ENCODE measurements at regions not wholly inside any gene's neighbourhood (a gene's known extent, or its start where the extent isn't known, plus 50 kb on each side); places are given as distances from the start of the nearest gene placed in this dataset.
"Not testable (repeated sequence)": the region's sequence is repeated elsewhere in the genome, so short reads cannot be mapped to it uniquely, and the experiment has no call there.

DNA sequence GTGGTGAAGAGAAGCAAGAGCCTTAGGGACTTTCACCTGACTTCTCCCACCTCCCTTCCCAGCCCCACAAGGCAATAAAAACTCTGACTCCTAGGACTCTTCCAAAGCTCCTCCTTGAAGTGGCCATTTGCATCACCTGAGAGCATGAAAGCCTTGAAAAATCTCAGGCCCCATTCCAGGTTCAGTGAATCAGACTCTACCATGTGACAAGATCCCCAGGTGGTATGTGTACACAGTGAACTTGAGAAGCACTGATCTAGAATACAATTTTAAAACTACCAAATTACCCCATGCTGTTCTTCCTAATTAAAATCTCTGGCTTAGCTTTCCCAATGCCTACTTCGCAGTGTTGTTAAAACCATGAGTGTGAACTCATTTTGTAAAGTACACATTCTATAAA lies 195.1 kb upstream of the SAMSN1 start:
- ATAC-seq (replicated peaks in 1 of 4): no peak

DNA sequence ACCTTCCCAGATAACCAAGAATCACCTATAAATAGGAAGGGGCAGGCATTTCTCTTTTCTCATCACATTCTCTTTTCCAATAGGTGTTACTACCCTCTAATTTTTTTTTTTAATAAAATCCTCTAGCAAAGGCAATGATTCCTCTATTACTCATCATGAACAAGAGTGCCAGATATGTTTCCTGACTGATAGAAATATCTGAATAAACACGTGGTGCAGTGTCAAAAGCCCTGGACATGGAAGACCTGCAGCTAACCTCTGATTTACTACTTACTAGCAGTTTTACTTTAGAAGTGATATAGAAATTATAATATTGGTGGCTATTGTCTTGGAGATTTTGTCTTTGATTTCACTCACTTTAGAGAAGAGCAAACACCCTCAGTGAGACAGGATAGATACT lies 194.6 kb upstream of the SAMSN1 start:
- H3K36me3 ChIP-seq (ENCODE audit: control insufficient read depth in 2 of 2, extremely low read depth in 1 of 2, insufficient read depth in 1 of 2, low read length in 1 of 2): no peaks in the 10 kb centered on the region
- DNase-seq (no peak), ATAC-seq (replicated peaks in 1 of 4) (no peak)
- Mint-ChIP-seq H3K27ac (no peak overlapping the region), H3K4me1 (peaks cover 14 to 20% (median 17%) of the 10 kb centered on the region in 3 donors), H3K9me3 (peaks cover 0 to 8% (median 4%) of the 10 kb centered on the region in 3 donors), H3K36me3 (no peaks in the 10 kb centered on the region), H3K4me3 (no peak overlapping the region), H3K27me3 (no peaks in the 10 kb centered on the region)
- no peak overlapping the region for H3K4me3 ChIP-seq (ENCODE audit: control insufficient read depth in 1 of 2, extremely low read depth in 1 of 2, low read length in 1 of 2)
- WGBS (ENCODE audit: insufficient coverage): no CpG with 5 or more reads among the region's 1 CpG
- POLR2A ChIA-PET: no interaction called here
- H3K4me1 ChIP-seq (ENCODE audit: control insufficient read depth in 1 of 2, extremely low read depth in 1 of 2, insufficient read depth in 2 of 2, low read length in 2 of 2): peaks cover 0 to 2% of the 10 kb centered on the region in 2 experiments
- H3K27ac ChIP-seq (ENCODE audit: low read length): no peak overlapping the region
- H3K9me3 ChIP-seq: no peaks in the 10 kb centered on the region
- CTCF ChIA-PET: no interaction called here
- no peaks in the 10 kb centered on the region for H3K27me3 ChIP-seq (replicated peaks in 1 of 2; ENCODE audit: control insufficient read depth in 2 of 2, extremely low read depth in 1 of 2, insufficient read depth in 2 of 2, low read length in 1 of 2)

More for the DNA sequence above, 195.1 kb upstream of the SAMSN1 start:
- H3K27me3 ChIP-seq (replicated peaks in 1 of 2; ENCODE audit: control insufficient read depth in 2 of 2, extremely low read depth in 1 of 2, insufficient read depth in 2 of 2, low read length in 1 of 2): no peaks in the 10 kb centered on the region
- no peak overlapping the region for H3K27ac ChIP-seq (ENCODE audit: low read length)
- ChIA-PET CTCF (no interaction called here), POLR2A (no interaction called here)
- Mint-ChIP-seq H3K4me1 (peaks cover 12 to 17% (median 13%) of the 10 kb centered on the region in 3 donors), H3K27me3 (no peaks in the 10 kb centered on the region), H3K36me3 (no peaks in the 10 kb centered on the region), H3K27ac (no peak overlapping the region), H3K9me3 (peaks cover 0 to 8% (median 4%) of the 10 kb centered on the region in 3 donors), H3K4me3 (no peak overlapping the region)
- H3K4me1 ChIP-seq (ENCODE audit: control insufficient read depth in 1 of 2, extremely low read depth in 1 of 2, insufficient read depth in 2 of 2, low read length in 2 of 2): peaks cover 0 to 2% of the 10 kb centered on the region in 2 experiments
- no peaks in the 10 kb centered on the region for H3K36me3 ChIP-seq (ENCODE audit: control insufficient read depth in 2 of 2, extremely low read depth in 1 of 2, insufficient read depth in 1 of 2, low read length in 1 of 2)
- no peaks in the 10 kb centered on the region for H3K9me3 ChIP-seq
- no CpG with 5 or more reads among the region's 1 CpG for WGBS (ENCODE audit: insufficient coverage)
- DNase-seq: no peak
- no peak overlapping the region for H3K4me3 ChIP-seq (ENCODE audit: control insufficient read depth in 1 of 2, extremely low read depth in 1 of 2, low read length in 1 of 2)

DNA sequence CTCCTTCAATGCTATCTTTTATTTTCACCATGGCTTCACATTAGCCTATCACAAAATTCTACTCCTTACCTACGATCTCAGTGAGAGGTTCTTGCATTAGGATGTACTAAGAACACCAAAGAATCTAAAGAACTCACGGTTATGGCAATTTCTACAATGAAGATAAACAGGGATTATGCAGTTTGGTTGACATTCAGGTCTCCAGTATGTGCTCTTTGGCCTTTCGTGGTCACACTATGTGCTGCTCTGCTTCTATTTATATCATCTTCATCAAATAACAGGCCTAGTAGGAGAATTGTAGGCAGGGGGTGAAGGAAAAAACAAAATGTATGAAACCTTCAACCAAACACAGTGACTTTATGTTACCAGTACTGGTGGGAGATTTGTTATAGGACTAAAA lies 194.0 kb upstream of the SAMSN1 start:
- ATAC-seq (replicated peaks in 1 of 4) (no peak), DNase-seq (no peak)
- ChIA-PET CTCF (interaction anchor here in 1 of 2 donors (0.6 kb wide), 1 partner anchor 908 kb away, joined by 3 read pairs; no protein-coding TSS in a partner anchor), POLR2A (no interaction called here)
- Histone ChIP-seq H3K4me1 (ENCODE audit: control insufficient read depth in 1 of 2, extremely low read depth in 1 of 2, insufficient read depth in 2 of 2, low read length in 2 of 2) (peaks cover 0 to 2% of the 10 kb centered on the region in 2 experiments), H3K27me3 (replicated peaks in 1 of 2; ENCODE audit: control insufficient read depth in 2 of 2, extremely low read depth in 1 of 2, insufficient read depth in 2 of 2, low read length in 1 of 2) (no peaks in the 10 kb centered on the region), H3K27ac (ENCODE audit: low read length) (no peak overlapping the region), H3K9me3 (no peaks in the 10 kb centered on the region), H3K4me3 (ENCODE audit: control insufficient read depth in 1 of 2, extremely low read depth in 1 of 2, low read length in 1 of 2) (no peak overlapping the region), H3K36me3 (ENCODE audit: control insufficient read depth in 2 of 2, extremely low read depth in 1 of 2, insufficient read depth in 1 of 2, low read length in 1 of 2) (no peaks in the 10 kb centered on the region)
- no CpG with 5 or more reads among the region's 3 CpGs for WGBS (ENCODE audit: insufficient coverage)
- Mint-ChIP-seq H3K4me3 (no peak overlapping the region), H3K36me3 (no peaks in the 10 kb centered on the region), H3K27ac (no peak overlapping the region), H3K9me3 (peaks cover 0 to 8% (median 4%) of the 10 kb centered on the region in 3 donors), H3K4me1 (peaks cover 14 to 22% (median 20%) of the 10 kb centered on the region in 3 donors), H3K27me3 (no peaks in the 10 kb centered on the region)

DNA sequence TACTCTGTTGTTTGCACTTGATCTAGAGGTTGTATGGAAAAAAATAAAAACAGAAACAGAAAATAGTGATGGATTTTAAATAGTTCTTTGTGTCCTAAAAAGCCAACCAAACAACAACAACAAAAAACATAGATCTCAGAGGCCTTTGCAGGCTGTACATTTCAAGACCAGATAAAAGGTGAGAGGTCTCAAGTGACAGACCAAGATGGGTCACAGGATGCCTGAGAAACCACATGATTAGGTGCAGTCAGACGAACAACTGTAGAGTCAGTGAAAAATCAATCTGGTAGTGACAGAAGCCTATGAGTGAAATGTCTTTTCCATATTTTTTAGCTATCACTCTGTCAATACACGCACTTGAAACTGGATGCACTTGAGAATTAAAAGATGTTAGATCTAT lies 193.5 kb upstream of the SAMSN1 start:
- Mint-ChIP-seq H3K4me1 (peaks cover 14 to 22% (median 20%) of the 10 kb centered on the region in 3 donors), H3K27ac (no peak overlapping the region), H3K4me3 (no peak overlapping the region), H3K9me3 (peaks cover 0 to 8% (median 4%) of the 10 kb centered on the region in 3 donors), H3K27me3 (no peaks in the 10 kb centered on the region), H3K36me3 (no peaks in the 10 kb centered on the region)
- H3K4me3 ChIP-seq (ENCODE audit: control insufficient read depth in 1 of 2, extremely low read depth in 1 of 2, low read length in 1 of 2): no peak overlapping the region
- ChIA-PET CTCF (interaction anchor here in 1 of 2 donors (0.6 kb wide), 1 partner anchor 909 kb away, joined by 3 read pairs; no protein-coding TSS in a partner anchor), POLR2A (no interaction called here)
- H3K27me3 ChIP-seq (replicated peaks in 1 of 2; ENCODE audit: control insufficient read depth in 2 of 2, extremely low read depth in 1 of 2, insufficient read depth in 2 of 2, low read length in 1 of 2): no peaks in the 10 kb centered on the region
- H3K9me3 ChIP-seq: no peaks in the 10 kb centered on the region
- H3K36me3 ChIP-seq (ENCODE audit: control insufficient read depth in 2 of 2, extremely low read depth in 1 of 2, insufficient read depth in 1 of 2, low read length in 1 of 2): no peaks in the 10 kb centered on the region
- H3K27ac ChIP-seq (ENCODE audit: low read length): no peak overlapping the region
- DNase-seq (no peak), ATAC-seq (replicated peaks in 1 of 4) (no peak)
- peaks cover 0 to 2% of the 10 kb centered on the region in 2 experiments for H3K4me1 ChIP-seq (ENCODE audit: control insufficient read depth in 1 of 2, extremely low read depth in 1 of 2, insufficient read depth in 2 of 2, low read length in 2 of 2)
- no CpG with 5 or more reads among the region's 2 CpGs for WGBS (ENCODE audit: insufficient coverage)

DNA sequence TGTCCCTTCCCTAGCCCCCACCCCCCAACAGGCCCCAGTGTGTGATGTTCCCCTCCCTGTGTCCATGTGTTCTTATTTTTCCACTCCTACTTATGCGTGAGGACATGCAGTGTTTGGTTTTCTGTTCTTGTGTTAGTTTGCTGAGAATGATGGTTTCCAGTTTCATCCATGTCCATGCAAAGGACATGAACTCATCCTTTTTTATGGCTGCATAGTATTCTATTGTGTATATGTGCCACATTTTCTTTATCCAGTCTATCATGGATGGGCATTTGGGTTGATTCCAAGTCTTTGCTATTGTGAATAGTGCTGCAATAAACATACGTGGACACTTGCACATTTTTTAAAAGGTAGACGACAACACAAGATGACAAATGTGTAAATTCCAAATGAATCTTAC lies 192.5 kb upstream of the SAMSN1 start:
- H3K36me3 ChIP-seq (ENCODE audit: control insufficient read depth in 2 of 2, extremely low read depth in 1 of 2, insufficient read depth in 1 of 2, low read length in 1 of 2); H3K9me3 Mint-ChIP-seq; H3K27ac Mint-ChIP-seq; ATAC-seq (replicated peaks in 1 of 4); H3K4me1 ChIP-seq (ENCODE audit: control insufficient read depth in 1 of 2, extremely low read depth in 1 of 2, insufficient read depth in 2 of 2, low read length in 2 of 2); POLR2A ChIA-PET; H3K4me3 Mint-ChIP-seq; DNase-seq; H3K27ac ChIP-seq (ENCODE audit: low read length); H3K9me3 ChIP-seq; H3K36me3 Mint-ChIP-seq; H3K27me3 Mint-ChIP-seq; H3K4me3 ChIP-seq (ENCODE audit: control insufficient read depth in 1 of 2, extremely low read depth in 1 of 2, low read length in 1 of 2); H3K27me3 ChIP-seq (replicated peaks in 1 of 2; ENCODE audit: control insufficient read depth in 2 of 2, extremely low read depth in 1 of 2, insufficient read depth in 2 of 2, low read length in 1 of 2): not testable (repeated sequence)
- CTCF ChIA-PET: interaction anchor here (0.5 to 2.3 kb wide), 28 partner anchors 9 to 814 kb away, joined by 3 to 17 read pairs (median 4); partner anchors contain the start of gene HSPA13 (in 1 of the 2)
- H3K4me1 Mint-ChIP-seq: peaks cover 14 to 22% (median 20%) of the 10 kb centered on the region in 3 donors
- no CpG with 5 or more reads among the region's 3 CpGs for WGBS (ENCODE audit: insufficient coverage)

DNA sequence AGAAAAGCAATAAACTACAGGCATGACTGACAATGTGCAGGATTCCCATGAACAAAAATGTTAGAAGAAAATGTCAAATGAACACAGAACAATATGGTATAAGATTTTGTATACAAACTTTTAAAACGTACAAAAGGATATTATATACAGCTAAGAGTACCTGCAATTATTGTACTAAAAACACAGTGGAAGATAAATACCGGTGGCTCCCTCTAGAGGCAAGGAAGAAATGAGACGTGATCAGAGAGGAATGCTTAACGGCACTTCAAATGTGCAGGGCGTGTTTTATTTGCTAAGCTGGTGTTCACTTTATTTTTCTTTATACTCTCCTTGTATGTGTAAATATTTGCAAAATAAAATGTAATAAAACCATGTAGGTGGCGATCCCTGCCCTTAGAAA lies 191.8 kb upstream of the SAMSN1 start:
- CTCF ChIA-PET: interaction anchor here (0.5 to 2.3 kb wide), 41 partner anchors 10 to 1630 kb away, joined by 3 to 17 read pairs (median 4); partner anchors contain the start of gene HSPA13 (in 1 of the 2)
- peaks cover 0 to 2% of the 10 kb centered on the region in 2 experiments for H3K4me1 ChIP-seq (ENCODE audit: control insufficient read depth in 1 of 2, extremely low read depth in 1 of 2, insufficient read depth in 2 of 2, low read length in 2 of 2)

More for the DNA sequence above, 191.8 kb upstream of the SAMSN1 start:
- H3K36me3 ChIP-seq (ENCODE audit: control insufficient read depth in 2 of 2, extremely low read depth in 1 of 2, insufficient read depth in 1 of 2, low read length in 1 of 2): no peaks in the 10 kb centered on the region
- no CpG with 5 or more reads among the region's 6 CpGs for WGBS (ENCODE audit: insufficient coverage)
- no peaks in the 10 kb centered on the region for H3K36me3 Mint-ChIP-seq
- no peaks in the 10 kb centered on the region for H3K27me3 Mint-ChIP-seq
- H3K27me3 ChIP-seq (replicated peaks in 1 of 2; ENCODE audit: control insufficient read depth in 2 of 2, extremely low read depth in 1 of 2, insufficient read depth in 2 of 2, low read length in 1 of 2): no peaks in the 10 kb centered on the region
- DNase-seq (peak in 31 of 35 experiments; percentile 4 to 85 (median 42)), ATAC-seq (replicated peaks in 1 of 4) (peak; percentile 79 to 91 (median 84))
- POLR2A ChIA-PET: no interaction called here
- peaks cover 14 to 22% (median 20%) of the 10 kb centered on the region in 3 donors for H3K4me1 Mint-ChIP-seq
- H3K27ac ChIP-seq (ENCODE audit: low read length): no peak overlapping the region
- H3K27ac Mint-ChIP-seq: no peak overlapping the region
- H3K4me3 ChIP-seq (ENCODE audit: control insufficient read depth in 1 of 2, extremely low read depth in 1 of 2, low read length in 1 of 2): no peak overlapping the region
- H3K9me3 Mint-ChIP-seq: no peaks in the 10 kb centered on the region
- H3K9me3 ChIP-seq: no peaks in the 10 kb centered on the region
- no peak overlapping the region for H3K4me3 Mint-ChIP-seq
